GM18909 (cell line): ENCODE measurements at regions not wholly inside any gene's neighbourhood (a gene's known extent, or its start where the extent isn't known, plus 50 kb on each side); places are given as distances from the start of the nearest gene placed in this dataset.

Experiments used
- ATAC-seq: cut with Tn5 transposase; IDR thresholded peaks from one replicate; pipeline ENCODE4 v1.9.1; 2021; ENCODE audit warnings: mild to moderate bottlenecking; ENCODE audit not compliant: unreplicated experiment, poor library complexity

DNA sequence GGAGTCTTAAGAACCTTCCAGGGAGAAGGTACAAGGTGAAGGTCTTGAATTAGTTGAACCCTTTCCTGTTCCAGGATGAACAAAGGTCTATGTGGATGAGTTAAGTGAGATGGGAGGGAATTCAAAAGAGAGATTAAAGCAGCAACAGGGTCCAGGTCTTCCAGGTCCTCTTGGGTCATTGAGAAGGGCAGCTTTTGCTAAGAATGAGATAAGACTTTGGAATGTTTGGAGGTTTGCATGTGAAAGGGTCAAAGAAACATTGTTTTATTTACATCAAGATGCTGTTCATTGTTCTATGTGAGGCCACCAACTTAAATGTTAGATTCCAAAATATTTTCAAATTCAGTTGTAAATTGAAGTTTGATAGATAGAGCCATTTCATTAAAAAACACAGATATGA, 463.9 kb downstream of the ANXA1 start:
- ATAC-seq, result no peak

- ATAC-seq, result no peak
Measured at GRCh38 chr9:73617586-73617985, 465.9 kb downstream of the ANXA1 start.

DNA sequence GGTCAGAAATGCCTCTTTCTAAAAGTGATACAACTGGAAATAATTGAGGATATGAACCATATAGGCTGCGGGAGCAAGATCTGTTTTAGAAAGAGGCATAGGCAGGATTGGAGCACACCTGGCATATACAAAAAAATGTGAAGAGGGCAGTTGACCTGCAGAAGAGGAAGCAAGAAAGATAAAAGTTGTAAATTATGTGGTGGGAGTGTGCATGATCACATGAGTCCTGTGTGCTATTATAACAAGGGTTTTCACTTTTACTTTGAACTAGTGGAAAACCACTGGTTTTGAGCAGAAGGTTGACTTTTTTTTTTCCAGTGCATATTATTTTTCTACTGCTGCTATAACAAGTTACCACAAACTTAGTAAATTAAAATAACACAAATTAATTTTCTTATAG, 489.3 kb downstream of the ANXA1 start:
- peak; percentile 72 for ATAC-seq

DNA sequence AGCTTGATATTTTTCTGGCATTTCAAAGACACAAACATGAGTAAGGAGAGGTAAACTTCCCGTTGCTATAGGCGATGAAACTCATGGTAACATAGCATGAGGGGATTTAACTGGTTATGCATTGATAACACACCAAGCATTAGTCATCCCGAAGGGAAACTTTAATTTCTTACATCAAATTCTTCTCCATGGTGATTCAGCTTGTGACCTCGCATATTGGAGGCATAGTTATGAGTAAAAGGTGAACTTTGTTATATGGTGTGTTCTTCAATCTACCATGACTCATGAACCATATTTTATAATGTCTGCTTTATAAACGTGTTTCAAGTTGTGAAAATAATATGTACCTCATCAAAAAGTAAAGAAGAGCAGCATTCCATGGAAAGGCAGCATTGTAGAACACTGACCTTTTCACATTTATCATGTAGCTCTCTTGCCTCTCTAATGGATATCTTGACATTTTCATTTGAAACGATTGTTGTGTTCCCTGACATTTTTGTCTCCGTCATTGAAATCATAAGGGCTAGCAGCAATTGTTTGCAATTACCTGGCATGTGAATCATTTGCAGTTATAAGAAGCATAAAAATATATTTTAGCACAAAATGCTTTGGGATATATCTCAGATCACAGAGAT, 491.8 kb downstream of the ANXA1 start:
- ATAC-seq, result no peak

- ATAC-seq, result no peak
Measured at GRCh38 chr9:73647560-73647959, 495.9 kb downstream of the ANXA1 start.

DNA sequence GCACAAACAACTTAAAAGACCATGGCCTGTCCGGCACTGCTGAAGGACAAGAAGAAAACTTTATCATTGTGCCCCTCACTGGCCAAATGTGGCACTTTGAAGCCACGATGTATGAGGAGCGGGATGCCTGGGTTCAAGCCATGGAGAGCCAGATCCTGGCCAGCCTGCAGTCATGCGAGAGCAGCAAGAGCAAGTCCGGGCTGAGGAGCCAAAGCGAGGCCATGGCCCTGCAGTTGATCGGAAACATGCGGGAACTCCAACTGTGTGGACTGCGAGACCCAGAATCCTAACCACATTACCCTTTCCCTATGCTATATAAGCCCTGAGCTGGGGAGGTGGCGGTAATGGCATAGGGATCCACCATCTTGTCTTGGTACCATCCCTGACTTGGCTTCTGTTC, 497.9 kb downstream of the ANXA1 start:
- ATAC-seq, result no peak

DNA sequence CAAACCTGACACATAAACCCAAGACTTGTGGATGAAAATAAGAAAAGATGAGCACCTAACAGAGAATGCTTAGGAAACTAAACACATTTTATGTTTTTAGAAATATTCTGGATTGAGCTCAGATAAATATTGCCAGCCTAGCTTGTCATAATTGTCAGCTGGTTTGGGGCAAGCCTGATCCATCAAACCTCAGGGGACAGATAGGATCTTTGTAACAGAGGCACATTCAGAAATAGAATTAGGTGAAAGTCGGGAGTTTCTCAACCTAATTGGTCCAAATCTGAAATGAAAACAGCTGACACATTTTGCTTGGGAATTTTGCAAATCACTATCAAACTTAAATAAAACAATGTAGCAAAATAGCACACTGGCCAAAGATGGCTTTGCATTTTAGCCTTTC, 503.7 kb downstream of the ANXA1 start:
- ATAC-seq, result no peak

GRCh38 chr9:73655831-73656230, 504.2 kb downstream of the ANXA1 start:
- ATAC-seq, result no peak

- no peak for ATAC-seq
Measured at GRCh38 chr9:73665253-73665652, 513.6 kb downstream of the ANXA1 start.

DNA sequence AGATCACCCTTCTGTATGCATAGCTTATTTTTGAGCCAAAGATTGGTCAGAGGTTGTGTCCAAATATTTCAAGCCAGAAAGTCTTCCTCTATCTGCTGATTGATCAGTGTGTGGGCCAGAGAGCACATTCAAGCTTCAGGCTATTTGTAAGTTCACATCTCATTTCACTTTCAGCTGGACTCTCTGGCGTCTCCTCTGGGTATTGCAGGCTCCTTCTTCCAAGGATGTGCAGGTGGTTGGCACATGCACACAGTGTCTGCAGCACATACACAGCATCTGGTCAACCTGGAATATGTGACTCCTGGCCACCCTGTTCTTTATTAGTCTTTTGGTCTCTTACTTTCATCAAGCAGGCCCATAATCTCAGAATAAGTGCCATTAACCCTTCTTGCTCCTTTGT, 516.1 kb downstream of the ANXA1 start:
- no peak for ATAC-seq

- ATAC-seq, result no peak
Measured at GRCh38 chr9:73680831-73681230, 529.2 kb downstream of the ANXA1 start.

- no peak for ATAC-seq
Measured at GRCh38 chr9:73682789-73683188, 531.1 kb downstream of the ANXA1 start.

DNA sequence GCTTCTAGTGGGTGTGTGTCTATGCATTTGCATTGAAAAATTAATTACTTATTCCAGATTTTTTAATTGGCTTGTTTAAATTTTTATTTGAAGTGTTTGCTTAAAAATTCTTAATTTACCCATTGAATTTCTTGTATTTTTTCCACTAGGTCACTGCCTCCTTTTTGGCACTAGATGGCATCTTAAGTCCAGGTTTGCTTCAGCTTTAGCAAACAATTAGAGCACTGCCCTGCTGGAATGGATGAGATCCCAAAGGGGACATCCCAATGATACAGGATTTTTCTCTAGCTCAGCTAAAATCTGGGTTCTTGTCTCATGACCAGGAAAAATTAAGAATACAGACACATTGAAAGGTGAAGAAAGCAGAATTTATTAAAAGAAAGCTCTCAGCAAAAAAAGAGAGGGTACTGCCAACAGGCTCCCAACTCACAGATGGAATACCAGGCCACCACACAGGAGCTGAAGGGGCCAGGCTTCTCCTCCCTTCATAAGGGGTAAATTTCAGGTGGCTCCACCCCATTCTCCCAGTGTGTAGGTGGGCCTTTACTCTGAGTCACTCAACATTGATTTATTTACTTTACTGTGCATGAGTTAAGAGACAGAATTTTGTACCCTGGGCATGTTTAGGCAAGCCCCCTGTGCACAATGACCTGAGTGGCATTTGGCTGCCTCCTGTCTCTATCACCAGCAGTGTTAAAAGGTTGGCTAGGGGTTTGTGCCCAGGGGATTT, 532.4 kb downstream of the ANXA1 start:
- ATAC-seq, result peak; percentile 63

- ATAC-seq, result peak; percentile 19
Measured at GRCh38 chr9:73684601-73685000, 532.9 kb downstream of the ANXA1 start.

GRCh38 chr9:73685786-73686185, 534.1 kb downstream of the ANXA1 start:
- ATAC-seq, result no peak

GRCh38 chr9:73689051-73689870, 537.6 kb downstream of the ANXA1 start:
- no peak for ATAC-seq

GRCh38 chr9:73701415-73702057, 549.9 kb downstream of the ANXA1 start:
- no peak for ATAC-seq

- no peak for ATAC-seq
Measured at GRCh38 chr9:73714294-73714693, 562.6 kb downstream of the ANXA1 start.

DNA sequence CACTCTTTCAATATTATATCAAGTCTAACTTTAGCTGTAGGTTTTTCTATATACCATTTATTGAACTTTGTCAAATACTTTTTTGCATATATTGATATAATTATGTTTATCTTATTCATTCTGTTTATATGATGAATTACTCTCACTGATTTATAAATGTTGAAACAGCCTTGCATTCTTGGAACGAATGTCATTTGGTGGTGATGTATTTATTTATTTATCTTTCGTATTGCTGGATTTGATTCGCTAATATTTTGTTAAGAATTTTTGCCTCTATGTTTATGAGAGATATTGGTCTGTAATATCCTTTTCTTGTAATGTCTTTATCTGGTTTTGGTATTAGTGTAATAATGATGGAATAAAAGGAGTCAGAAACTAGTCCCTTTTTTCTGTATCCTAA, 563.9 kb downstream of the ANXA1 start:
- no peak for ATAC-seq

- no peak for ATAC-seq
Measured at GRCh38 chr9:73719660-73720059, 568.0 kb downstream of the ANXA1 start.

DNA sequence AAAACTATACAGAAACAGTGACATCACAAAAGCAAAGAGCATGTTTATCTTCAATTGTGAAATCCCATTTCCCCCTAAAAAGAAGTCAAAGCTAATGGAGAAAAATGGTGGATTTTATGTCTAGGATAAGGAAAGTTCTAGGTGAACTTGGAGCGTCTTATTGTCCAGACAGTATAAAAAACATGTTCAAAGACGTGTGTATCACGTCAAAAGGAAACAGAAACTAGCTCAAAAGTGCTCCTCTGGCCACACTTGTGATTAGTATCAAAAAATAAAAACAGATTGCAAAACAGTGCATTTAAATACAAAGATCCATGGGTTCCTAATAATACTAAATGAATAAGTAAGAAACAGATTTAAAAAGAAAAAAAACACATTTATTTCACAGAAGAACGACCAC, 568.9 kb downstream of the ANXA1 start:
- no peak for ATAC-seq
